GM12801 (cell line): ENCODE measurements at regions not wholly inside any gene's neighbourhood (a gene's known extent, or its start where the extent isn't known, plus 50 kb on each side); places are given as distances from the start of the nearest gene placed in this dataset.

Source experiments
- TF ChIP-seq, protein P1 (sequence below): IDR thresholded peaks from one replicate; pipeline ENCODE4 v1.5.1; 2011; ENCODE audit warnings: control low read depth; ENCODE audit not compliant: insufficient read length; ENCODE audit errors: extremely low read depth

DNA sequence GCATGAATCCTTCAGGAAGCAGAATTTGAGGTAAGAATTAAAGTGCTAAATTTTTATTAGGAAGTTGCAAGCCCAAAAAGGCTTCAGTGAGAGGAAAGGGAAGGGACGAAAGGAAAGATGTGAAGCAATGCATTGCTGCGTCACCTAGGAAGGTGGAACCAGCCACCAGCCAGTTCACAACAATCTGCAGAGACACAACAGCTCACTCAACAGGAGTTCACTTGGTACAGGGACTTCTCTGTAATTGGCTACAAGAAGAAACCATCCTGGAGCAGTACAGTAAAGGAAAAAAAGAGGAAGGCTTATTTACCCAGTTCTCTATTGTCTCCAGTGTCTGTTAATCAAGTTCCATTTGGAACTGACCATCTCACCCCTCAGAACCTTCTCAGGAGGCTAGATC, 157.6 kb downstream of the HNRNPD start:
- TF ChIP-seq, protein P1, sequence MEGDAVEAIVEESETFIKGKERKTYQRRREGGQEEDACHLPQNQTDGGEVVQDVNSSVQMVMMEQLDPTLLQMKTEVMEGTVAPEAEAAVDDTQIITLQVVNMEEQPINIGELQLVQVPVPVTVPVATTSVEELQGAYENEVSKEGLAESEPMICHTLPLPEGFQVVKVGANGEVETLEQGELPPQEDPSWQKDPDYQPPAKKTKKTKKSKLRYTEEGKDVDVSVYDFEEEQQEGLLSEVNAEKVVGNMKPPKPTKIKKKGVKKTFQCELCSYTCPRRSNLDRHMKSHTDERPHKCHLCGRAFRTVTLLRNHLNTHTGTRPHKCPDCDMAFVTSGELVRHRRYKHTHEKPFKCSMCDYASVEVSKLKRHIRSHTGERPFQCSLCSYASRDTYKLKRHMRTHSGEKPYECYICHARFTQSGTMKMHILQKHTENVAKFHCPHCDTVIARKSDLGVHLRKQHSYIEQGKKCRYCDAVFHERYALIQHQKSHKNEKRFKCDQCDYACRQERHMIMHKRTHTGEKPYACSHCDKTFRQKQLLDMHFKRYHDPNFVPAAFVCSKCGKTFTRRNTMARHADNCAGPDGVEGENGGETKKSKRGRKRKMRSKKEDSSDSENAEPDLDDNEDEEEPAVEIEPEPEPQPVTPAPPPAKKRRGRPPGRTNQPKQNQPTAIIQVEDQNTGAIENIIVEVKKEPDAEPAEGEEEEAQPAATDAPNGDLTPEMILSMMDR: no peak

DNA sequence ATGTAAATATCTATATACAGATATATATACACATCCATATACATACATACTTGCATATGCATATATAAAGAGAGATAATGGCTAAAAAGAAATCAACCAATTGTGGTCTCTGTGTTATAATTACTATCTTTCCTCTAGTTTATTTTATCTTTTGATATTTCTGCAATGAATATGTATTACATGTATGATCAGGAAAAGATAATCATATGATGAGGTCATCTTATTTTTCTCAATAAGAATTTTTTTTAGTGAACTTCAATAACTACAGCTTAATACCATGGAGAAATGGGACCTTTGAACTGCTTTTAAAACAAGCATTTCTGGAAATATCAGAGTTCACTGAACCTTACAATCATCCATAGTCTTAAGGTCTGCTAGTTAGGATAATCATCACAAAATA, 158.0 kb downstream of the HNRNPD start:
- TF ChIP-seq, protein P1: no peak

DNA sequence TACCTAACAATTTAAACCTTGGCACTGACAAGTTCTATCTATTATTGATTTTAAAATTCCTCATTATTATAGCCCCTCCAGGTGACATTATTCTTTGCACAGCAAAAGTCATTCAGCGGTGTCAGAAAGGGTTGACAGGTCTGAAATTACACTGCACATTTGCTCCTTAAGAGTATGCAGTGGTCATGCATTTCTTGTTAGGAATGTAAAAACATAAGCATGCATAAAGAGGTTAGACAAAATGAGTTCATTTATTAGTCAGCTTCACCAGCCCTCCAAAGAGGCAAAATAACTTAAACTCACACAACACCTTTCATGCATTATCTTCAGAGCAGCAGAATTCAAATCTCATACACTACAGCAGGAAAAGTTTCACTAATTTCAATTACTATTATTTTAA, 158.8 kb downstream of the HNRNPD start:
- TF ChIP-seq, protein P1: no peak

DNA sequence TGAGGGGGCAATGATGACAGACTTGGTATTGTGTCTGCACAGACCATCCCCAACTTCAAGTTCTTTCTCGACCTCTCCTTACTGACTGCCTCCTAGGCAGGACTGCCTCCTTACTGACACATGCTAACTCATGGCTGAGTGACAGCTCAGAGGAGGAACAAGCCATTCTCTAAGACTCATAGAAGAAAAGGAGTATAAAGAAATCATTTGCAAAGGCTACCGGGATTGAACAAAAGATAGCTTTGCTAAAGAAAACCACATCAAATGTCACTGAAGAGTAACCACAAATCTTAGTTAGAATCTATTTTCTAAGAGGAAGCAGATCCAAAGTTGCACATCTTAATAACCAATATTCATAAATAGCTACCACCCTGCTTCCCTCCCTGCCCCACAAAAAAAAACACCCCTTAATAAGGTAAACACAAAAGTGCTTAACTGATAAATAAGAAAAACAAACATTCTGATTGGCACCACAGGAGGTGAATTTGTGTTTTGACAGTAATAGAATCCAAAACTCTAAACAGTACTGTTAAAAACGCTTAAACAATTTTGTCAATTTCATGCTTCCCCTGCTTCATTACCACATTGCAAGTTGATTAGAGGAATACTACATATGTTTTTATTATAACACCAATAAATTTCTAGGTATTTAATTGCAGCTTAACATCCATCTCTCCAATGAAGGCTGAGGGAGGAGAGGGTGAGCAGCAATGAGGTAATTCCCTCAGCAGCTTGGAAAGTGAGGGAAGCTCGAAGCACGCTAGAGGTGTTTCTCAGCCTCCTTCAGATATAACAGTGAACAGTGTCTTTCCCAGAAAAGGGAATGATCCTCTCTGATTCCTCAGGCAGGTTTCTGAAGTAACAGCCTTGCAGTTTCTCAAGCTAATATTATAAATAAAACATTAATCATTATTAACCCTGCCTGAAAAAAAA, 160.0 kb downstream of the HNRNPD start:
- TF ChIP-seq, protein P1: no peak

DNA sequence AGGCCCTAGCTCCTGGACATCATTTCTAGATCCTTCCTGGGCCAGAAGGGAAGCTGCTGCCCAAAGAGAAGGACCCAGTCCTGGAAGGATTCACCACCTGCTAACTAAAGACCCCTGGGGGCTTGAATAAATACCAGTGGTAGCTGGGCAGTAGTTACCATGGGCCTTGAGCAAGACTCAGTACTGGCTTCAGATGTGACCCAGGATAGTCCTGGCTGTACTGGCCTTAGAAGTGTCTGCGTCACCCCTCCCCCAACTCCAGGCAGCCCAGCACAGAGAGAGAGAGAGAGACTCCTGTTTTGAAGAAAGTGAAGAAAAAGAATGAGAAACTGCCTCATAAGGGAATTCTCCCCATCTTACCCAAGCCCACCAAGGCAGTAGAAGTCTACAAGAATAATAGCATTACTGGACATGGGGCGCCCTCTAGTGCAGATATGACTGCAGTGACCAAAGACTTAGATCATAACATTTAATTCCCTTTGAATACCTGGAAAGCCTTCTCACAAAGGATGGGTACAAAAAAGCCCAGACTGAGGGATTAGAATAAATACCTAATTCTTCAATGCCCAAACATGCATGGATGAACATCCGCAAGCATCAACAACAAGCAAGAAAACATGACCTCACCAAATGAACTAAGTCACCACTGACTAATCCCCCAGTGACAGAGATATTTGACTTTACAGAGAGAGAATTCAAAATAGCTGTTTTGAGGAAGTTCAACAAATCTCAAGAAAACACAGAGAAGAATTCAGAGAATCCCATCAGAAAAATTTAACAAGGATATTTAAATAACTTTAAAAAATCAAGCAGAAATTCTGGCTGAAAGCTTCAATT, 171.8 kb downstream of the HNRNPD start:
- TF ChIP-seq, protein P1: no peak

DNA sequence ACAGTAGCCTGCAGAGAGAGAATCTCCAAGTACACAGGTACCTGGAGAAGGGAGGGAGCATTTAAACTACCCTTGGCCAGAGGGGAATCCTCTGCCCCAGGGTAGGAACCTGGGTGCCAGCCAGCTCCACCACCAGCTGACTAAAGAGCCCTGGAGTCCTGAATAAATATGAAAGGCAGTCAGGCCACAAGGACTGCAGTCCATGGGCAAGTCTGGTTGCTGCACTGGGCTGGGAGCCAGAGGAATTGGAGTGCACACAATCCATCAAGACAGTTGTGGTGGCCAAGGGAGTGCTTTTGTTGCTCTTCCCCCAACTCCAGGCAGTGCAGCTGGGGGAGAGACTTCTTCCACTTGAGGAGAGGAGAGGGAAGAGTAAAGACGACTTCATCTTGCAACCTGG, 172.5 kb downstream of the HNRNPD start:
- TF ChIP-seq, protein P1: no peak

DNA sequence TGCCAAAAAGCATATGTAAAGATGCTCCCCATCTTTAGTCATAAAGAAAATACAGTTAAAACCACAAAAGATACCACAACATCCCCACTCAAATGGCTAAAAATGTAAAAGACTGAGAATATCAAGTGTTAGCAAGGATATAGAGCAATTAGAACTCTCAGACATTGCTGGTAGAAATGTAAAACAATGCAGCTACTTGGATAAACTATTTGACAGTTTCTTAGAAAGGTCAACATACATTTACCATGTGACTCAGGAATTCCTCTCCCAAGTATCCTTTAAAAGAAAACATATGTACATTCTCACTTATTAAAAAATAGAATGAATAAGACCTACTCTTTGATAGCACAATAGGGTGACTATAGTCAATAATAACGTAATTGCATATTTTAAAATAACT, 173.7 kb downstream of the HNRNPD start:
- TF ChIP-seq, protein P1: no peak
